Panc1 (cell line): ENCODE measurements at regions not wholly inside any gene's neighbourhood (a gene's known extent, or its start where the extent isn't known, plus 50 kb on each side); places are given as distances from the start of the nearest gene placed in this dataset.

Experiments
- ATAC-seq: fragments of 200-7000 bp; cut with Tn5 transposase; 2 replicates; pipeline ENCODE4 v1.9.1; 2020; ENCODE audit warnings: mild to moderate bottlenecking, moderate library complexity
- BruUV-seq: library from RNA; stranded (reverse); fragments of 400-500 nt; replicated peaks from 2 replicates; lab custom pipeline; 2021; lab: Mats Ljungman, UMichigan
- CTCF ChIA-PET: fragments of 300-600 bp; sonication (Branson Sonifier 250); formaldehyde crosslinking; loops from one replicate; lab custom pipeline; 2022; ENCODE audit warnings: antibody characterized with exemption; lab: Charles Lee
- POLR2A ChIA-PET: fragments of 300-600 bp; sonication (Branson Sonifier 250); formaldehyde crosslinking; loops from one replicate; lab custom pipeline; 2022; ENCODE audit warnings: antibody characterized with exemption; lab: Charles Lee
- DNase-seq: peaks from one replicate; pipeline ENCODE4 v3.0.0-alpha.2; 2010; ENCODE audit warnings: low read depth, low spot score
- H3K27ac ChIP-seq: 2 replicates; pipeline ENCODE4 v1.5.1; 2011; ENCODE audit warnings: mild to moderate bottlenecking, low read length, inconsistent platforms
- H3K27me3 ChIP-seq: fragments of 200-500 bp; sonication (Bioruptor generic); 2 replicates; pipeline ENCODE4 v1.6.0; 2014; ENCODE audit warnings: low read length, inconsistent platforms; ENCODE audit not compliant: control insufficient read depth, insufficient read depth
- H3K36me3 ChIP-seq: fragments of 200-500 bp; sonication (Bioruptor generic); 2 replicates; pipeline ENCODE4 v1.5.1; 2014; ENCODE audit warnings: inconsistent platforms, mild to moderate bottlenecking, low read length, moderate library complexity; ENCODE audit not compliant: control insufficient read depth, insufficient read depth
- H3K4me1 ChIP-seq: 2 replicates; pipeline ENCODE4 v1.5.1; 2011; ENCODE audit warnings: inconsistent platforms, mild to moderate bottlenecking, low read length, moderate library complexity; ENCODE audit not compliant: control insufficient read depth, insufficient read depth
- H3K4me3 ChIP-seq, 2 experiments: 2 replicates each; pipeline ENCODE4 v1.5.1; 2011 to 2012; ENCODE audit warnings: low read depth in 2 of 2, low read length in 2 of 2, mild to moderate bottlenecking in 2 of 2, inconsistent platforms in 1 of 2, moderate library complexity in 1 of 2
- H3K9me3 ChIP-seq: fragments of 200-500 bp; sonication (Bioruptor generic); 2 replicates; pipeline ENCODE4 v1.5.1; 2014; ENCODE audit warnings: low read depth, mild to moderate bottlenecking, inconsistent platforms, low read length, moderate library complexity; ENCODE audit not compliant: control insufficient read depth, insufficient read depth
- POLR2AphosphoS5 ChIP-seq: IDR thresholded peaks from 2 replicates; pipeline ENCODE4 v1.6.1; 2012; ENCODE audit warnings: mild to moderate bottlenecking, low read depth, low read length, moderate library complexity
- SIN3A ChIP-seq: IDR thresholded peaks from 2 replicates; pipeline ENCODE4 v1.6.1; 2012; ENCODE audit warnings: low read depth, mild to moderate bottlenecking, low read length, moderate library complexity, borderline replicate concordance; ENCODE audit not compliant: insufficient read depth
- TCF7L2 ChIP-seq: IDR thresholded peaks from 2 replicates; pipeline ENCODE4 v1.6.1; 2011; ENCODE audit warnings: mild to moderate bottlenecking, low read depth, low read length, inconsistent platforms
- in situ Hi-C: cut with HindIII; loops from 2 replicates; pipeline ENCODE4 v1.10.0; 2016; ENCODE audit warnings: low sequenced_read_pairs, low pct_unique_long_range_greater_than_20kb
- intact Hi-C: fragments of 100-400 bp; cut with micrococcal nuclease; formaldehyde crosslinking; loops from one replicate; pipeline ENCODE4 v1.10.0; 2022; ENCODE audit not compliant: unreplicated experiment
- TF ChIP-seq, protein P1 (sequence below): fragments of 450-650 bp; IDR thresholded peaks from 2 replicates; pipeline ENCODE4 v1.5.1; 2017; ENCODE audit warnings: mild to moderate bottlenecking
- TF ChIP-seq, protein P2 (sequence below), 2 experiments: IDR thresholded peaks; 2 replicates each; pipeline ENCODE4 v1.6.1; 2011 to 2012; ENCODE audit warnings: low read depth in 2 of 2, control low read depth in 1 of 2, low read length in 1 of 2, mild to moderate bottlenecking in 1 of 2, moderate library complexity in 1 of 2; ENCODE audit not compliant: insufficient read depth in 1 of 2

DNA sequence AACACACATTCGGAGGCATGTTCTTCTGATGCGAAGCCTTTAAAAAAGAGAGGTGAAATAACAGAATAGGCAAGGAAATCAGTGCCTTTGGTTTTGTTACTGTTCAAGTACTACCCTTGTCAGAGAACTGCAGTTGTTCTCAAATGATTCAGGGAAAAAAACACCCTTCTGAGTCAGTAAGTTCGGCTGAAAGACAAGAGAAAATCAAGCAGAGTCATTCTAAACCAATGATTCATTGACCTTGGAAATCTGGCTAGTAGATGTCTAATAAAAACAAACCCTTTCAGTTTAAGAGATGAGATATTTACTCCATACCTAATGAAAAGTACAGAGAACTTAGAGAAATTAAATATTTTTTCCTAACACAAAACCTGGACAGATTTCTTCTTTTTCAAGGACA, 72.7 kb upstream of the ABI3BP start:
- Histone ChIP-seq H3K9me3 (0 out of 2 replicates have a peak, but pooled peaks cover 2% of the 10 kb centered on the region), H3K27me3 (no peaks in the 10 kb centered on the region), H3K36me3 (no peaks in the 10 kb centered on the region), H3K27ac (no peak overlapping the region), H3K4me3 (no peak overlapping the region), H3K4me1 (no peaks in the 10 kb centered on the region)
- TF ChIP-seq, protein P1, sequence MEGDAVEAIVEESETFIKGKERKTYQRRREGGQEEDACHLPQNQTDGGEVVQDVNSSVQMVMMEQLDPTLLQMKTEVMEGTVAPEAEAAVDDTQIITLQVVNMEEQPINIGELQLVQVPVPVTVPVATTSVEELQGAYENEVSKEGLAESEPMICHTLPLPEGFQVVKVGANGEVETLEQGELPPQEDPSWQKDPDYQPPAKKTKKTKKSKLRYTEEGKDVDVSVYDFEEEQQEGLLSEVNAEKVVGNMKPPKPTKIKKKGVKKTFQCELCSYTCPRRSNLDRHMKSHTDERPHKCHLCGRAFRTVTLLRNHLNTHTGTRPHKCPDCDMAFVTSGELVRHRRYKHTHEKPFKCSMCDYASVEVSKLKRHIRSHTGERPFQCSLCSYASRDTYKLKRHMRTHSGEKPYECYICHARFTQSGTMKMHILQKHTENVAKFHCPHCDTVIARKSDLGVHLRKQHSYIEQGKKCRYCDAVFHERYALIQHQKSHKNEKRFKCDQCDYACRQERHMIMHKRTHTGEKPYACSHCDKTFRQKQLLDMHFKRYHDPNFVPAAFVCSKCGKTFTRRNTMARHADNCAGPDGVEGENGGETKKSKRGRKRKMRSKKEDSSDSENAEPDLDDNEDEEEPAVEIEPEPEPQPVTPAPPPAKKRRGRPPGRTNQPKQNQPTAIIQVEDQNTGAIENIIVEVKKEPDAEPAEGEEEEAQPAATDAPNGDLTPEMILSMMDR = no peak
- TF ChIP-seq SIN3A = no peak
- TF ChIP-seq, protein P2, sequence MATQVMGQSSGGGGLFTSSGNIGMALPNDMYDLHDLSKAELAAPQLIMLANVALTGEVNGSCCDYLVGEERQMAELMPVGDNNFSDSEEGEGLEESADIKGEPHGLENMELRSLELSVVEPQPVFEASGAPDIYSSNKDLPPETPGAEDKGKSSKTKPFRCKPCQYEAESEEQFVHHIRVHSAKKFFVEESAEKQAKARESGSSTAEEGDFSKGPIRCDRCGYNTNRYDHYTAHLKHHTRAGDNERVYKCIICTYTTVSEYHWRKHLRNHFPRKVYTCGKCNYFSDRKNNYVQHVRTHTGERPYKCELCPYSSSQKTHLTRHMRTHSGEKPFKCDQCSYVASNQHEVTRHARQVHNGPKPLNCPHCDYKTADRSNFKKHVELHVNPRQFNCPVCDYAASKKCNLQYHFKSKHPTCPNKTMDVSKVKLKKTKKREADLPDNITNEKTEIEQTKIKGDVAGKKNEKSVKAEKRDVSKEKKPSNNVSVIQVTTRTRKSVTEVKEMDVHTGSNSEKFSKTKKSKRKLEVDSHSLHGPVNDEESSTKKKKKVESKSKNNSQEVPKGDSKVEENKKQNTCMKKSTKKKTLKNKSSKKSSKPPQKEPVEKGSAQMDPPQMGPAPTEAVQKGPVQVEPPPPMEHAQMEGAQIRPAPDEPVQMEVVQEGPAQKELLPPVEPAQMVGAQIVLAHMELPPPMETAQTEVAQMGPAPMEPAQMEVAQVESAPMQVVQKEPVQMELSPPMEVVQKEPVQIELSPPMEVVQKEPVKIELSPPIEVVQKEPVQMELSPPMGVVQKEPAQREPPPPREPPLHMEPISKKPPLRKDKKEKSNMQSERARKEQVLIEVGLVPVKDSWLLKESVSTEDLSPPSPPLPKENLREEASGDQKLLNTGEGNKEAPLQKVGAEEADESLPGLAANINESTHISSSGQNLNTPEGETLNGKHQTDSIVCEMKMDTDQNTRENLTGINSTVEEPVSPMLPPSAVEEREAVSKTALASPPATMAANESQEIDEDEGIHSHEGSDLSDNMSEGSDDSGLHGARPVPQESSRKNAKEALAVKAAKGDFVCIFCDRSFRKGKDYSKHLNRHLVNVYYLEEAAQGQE (IDR thresholded peaks at IDR 0.05; ENCODE audit: insufficient read depth in 1 of 2, low read depth in 2 of 2, low read length in 1 of 2) = no peak
- TF ChIP-seq POLR2AphosphoS5 = no peak
- no peak for TF ChIP-seq TCF7L2
- DNase-seq (no peak), ATAC-seq (no peak)
- BruUV-seq = no TSS peak
- in situ Hi-C loops = no loop called here
- intact Hi-C loops = no loop called here
- ChIA-PET CTCF (no interaction called here), POLR2A (no interaction called here)

DNA sequence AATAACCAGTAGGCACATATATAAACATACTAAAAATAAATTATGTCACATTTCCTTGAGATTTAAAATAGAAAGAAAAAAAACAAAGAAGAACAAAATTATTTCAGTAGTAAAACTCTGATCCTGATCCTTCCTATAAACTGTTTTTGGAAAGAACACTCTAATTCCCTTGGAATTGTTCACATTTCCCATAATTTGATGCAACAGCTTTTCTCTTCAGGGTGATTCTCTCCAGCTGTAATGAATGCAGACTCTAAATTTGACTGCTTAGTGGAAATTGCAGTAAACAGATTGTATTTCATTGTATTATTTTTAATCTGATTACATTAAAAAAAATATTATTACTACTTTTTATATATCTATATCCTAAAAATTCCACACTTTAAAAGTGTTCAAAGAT, 70.2 kb upstream of the ABI3BP start:
- ATAC-seq (no peak), DNase-seq (no peak)
- TF ChIP-seq SIN3A (no peak), TCF7L2 (no peak)
- TF ChIP-seq, protein P2 (IDR thresholded peaks at IDR 0.05; ENCODE audit: insufficient read depth in 1 of 2, low read depth in 2 of 2, low read length in 1 of 2) = no peak
- BruUV-seq = no TSS peak
- intact Hi-C loops (no loop called here), in situ Hi-C loops (no loop called here)
- H3K36me3 ChIP-seq = no peaks in the 10 kb centered on the region
- CTCF ChIA-PET = no interaction called here
- H3K4me1 ChIP-seq = no peaks in the 10 kb centered on the region
- no peak overlapping the region for H3K4me3 ChIP-seq
- H3K9me3 ChIP-seq = 0 out of 2 replicates have a peak, but pooled peaks cover 2% of the 10 kb centered on the region
- no peak overlapping the region for H3K27ac ChIP-seq
- no peaks in the 10 kb centered on the region for H3K27me3 ChIP-seq
- POLR2A ChIA-PET = no interaction called here
